ENCODE measurements at regions not wholly inside any gene's neighbourhood (a gene's known extent, or its start where the extent isn't known, plus 50 kb on each side); places are given as distances from the start of the nearest gene placed in this dataset.
"Not testable (repeated sequence)": the region's sequence is repeated elsewhere in the genome, so short reads cannot be mapped to it uniquely, and the experiment has no call there.

DNA sequence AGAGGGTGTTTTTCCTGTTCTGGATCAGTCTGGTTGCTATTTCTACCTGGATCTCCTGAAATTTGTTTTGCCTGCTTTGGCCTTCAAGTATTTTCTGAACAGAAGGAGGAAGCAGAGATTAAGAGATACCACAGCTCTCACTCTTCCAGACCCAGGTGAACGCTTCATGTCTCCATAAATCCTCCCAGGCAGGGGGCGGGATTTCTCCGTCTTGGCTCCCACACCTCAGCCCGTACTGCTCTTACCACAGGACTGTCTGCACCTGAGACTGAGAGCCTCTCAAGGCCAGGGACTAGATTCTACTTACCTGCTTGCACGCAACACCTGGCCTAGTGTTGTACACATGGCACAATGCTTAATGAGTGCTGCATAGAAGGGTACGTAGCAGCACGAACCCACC, 59.9 kb upstream of the LRPPRC start:
- Histone ChIP-seq H3K4me3 (no peak overlapping the region), H3K27me3 (no peaks in the 10 kb centered on the region), H3K9me3 (no peaks in the 10 kb centered on the region), H3K4me1 (no peaks in the 10 kb centered on the region), H3K36me3 (no peaks in the 10 kb centered on the region), H3K27ac (replicated peaks in 1 of 4) (no peak overlapping the region)
- intact Hi-C loops (cut with DNase I): no loop called here
- no peak for TF ChIP-seq POLR2A (IDR thresholded peaks at IDR 0.05; ENCODE audit: low read depth)
- no peak for TF ChIP-seq POLR2AphosphoS5 (IDR thresholded peaks at IDR 0.05)
- no peak for TF ChIP-seq EP300 (IDR thresholded peaks at IDR 0.05)
- TF ChIP-seq CTCF (IDR thresholded peaks at IDR 0.05): no peak
- no peak for DNase-seq (ENCODE audit: extremely low spot score)
- 92% methylated on average over 7 of the region's 7 CpGs for WGBS

GRCh38 chr2:44056947-44057346, 61.2 kb upstream of the LRPPRC start:
- Histone ChIP-seq H3K27ac (replicated peaks in 1 of 4) (no peak overlapping the region), H3K9me3 (no peaks in the 10 kb centered on the region), H3K36me3 (no peaks in the 10 kb centered on the region), H3K4me3 (no peak overlapping the region), H3K4me1 (no peaks in the 10 kb centered on the region), H3K27me3 (no peaks in the 10 kb centered on the region)
- no peak for TF ChIP-seq CTCF (IDR thresholded peaks at IDR 0.05)
- no peak for TF ChIP-seq POLR2AphosphoS5 (IDR thresholded peaks at IDR 0.05)
- TF ChIP-seq POLR2A (IDR thresholded peaks at IDR 0.05; ENCODE audit: low read depth): no peak
- no peak for TF ChIP-seq EP300 (IDR thresholded peaks at IDR 0.05)
- 88% methylated on average over 2 of the region's 2 CpGs for WGBS
- intact Hi-C loops (cut with DNase I): no loop called here
- no peak for DNase-seq (ENCODE audit: extremely low spot score)

DNA sequence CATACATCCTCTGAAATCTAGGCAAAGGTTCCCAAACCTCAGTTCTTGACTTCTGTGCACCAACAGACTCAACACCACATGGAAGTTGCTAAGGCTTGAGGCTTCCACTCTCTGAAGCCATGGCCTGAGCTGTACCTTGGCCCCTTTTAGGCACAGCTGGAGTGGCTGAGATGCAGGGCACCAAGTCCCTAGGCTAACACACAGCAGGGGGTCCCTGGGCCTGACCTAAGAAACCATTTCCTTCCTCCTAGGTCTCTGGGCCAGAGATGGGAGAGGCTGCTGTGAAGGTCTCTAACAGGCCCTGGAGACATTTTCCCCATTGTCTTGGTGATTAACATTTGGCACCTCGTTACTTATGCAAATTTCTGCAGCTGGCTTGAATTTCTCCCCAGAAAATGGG, 64.5 kb upstream of the LRPPRC start:
- intact Hi-C loops (cut with DNase I); DNase-seq (ENCODE audit: extremely low spot score); H3K9me3 ChIP-seq; H3K27me3 ChIP-seq; H3K4me1 ChIP-seq; H3K27ac ChIP-seq (replicated peaks in 1 of 4); H3K36me3 ChIP-seq; H3K4me3 ChIP-seq: not testable (repeated sequence)
- 50% methylated on average over 1 of the region's 1 CpG for WGBS

GRCh38 chr2:44060990-44061389, 65.2 kb upstream of the LRPPRC start:
- Histone ChIP-seq H3K27me3 (no peaks in the 10 kb centered on the region), H3K27ac (replicated peaks in 1 of 4) (no peak overlapping the region), H3K4me3 (no peak overlapping the region), H3K36me3 (no peaks in the 10 kb centered on the region), H3K9me3 (no peaks in the 10 kb centered on the region), H3K4me1 (no peaks in the 10 kb centered on the region)
- DNase-seq (ENCODE audit: extremely low spot score): no peak
- WGBS: 87% methylated on average over 1 of the region's 1 CpG
- TF ChIP-seq POLR2A (IDR thresholded peaks at IDR 0.05; ENCODE audit: low read depth): no peak
- no peak for TF ChIP-seq EP300 (IDR thresholded peaks at IDR 0.05)
- TF ChIP-seq CTCF (IDR thresholded peaks at IDR 0.05): no peak
- TF ChIP-seq POLR2AphosphoS5 (IDR thresholded peaks at IDR 0.05): no peak
- intact Hi-C loops (cut with DNase I): no loop called here

GRCh38 chr2:44061469-44061868, 65.7 kb upstream of the LRPPRC start:
- 91% methylated on average over 15 of the region's 15 CpGs for WGBS
- intact Hi-C loops (cut with DNase I): no loop called here

More at GRCh38 chr2:44061469-44061868, 65.7 kb upstream of the LRPPRC start:
- no peak for DNase-seq (ENCODE audit: extremely low spot score)
- TF ChIP-seq CTCF (IDR thresholded peaks at IDR 0.05) (no peak), POLR2A (IDR thresholded peaks at IDR 0.05; ENCODE audit: low read depth) (no peak), POLR2AphosphoS5 (IDR thresholded peaks at IDR 0.05) (no peak), EP300 (IDR thresholded peaks at IDR 0.05) (no peak)
- no peak overlapping the region for H3K27ac ChIP-seq (replicated peaks in 1 of 4)
- no peaks in the 10 kb centered on the region for H3K36me3 ChIP-seq
- H3K4me1 ChIP-seq: no peaks in the 10 kb centered on the region
- H3K27me3 ChIP-seq: no peaks in the 10 kb centered on the region
- H3K9me3 ChIP-seq: no peaks in the 10 kb centered on the region
- no peak overlapping the region for H3K4me3 ChIP-seq

Data from esophagus muscularis mucosa (tissue), 4 donors.